ENCODE measurements at regions not wholly inside any gene's neighbourhood (a gene's known extent, or its start where the extent isn't known, plus 50 kb on each side); places are given as distances from the start of the nearest gene placed in this dataset.

DNA sequence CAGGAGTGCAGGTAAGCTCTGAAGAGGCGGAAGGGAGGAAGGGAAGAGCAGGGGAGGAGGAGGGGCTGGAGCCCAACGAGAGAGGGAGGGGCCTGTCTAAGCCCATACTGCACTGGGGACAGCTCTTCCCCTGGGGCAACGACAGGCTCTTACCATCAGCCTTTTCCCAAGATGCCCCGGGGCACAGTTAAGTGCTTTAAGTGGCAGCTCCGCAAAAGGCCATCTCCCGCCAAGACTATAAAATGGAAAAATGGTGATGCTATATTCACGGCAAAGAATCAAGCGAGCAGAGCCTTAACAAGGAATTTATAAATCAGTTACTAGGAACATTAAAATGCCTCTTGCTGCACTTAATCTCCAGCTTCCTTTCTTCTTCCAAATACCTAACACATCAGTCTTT lies 110.2 kb upstream of the NLRP1 start:
- no peak overlapping the region for H3K4me3 ChIP-seq (ENCODE audit: low read depth, low read length)
- H3K36me3 ChIP-seq (replicated peaks), result no peaks in the 10 kb centered on the region
- in situ Hi-C loops (cut with HindIII; ENCODE audit: low pct_ligation_motif_present, low sequenced_read_pairs), result no loop called here
- no peak overlapping the region for H3K27ac ChIP-seq
- no peaks in the 10 kb centered on the region for H3K27me3 ChIP-seq (replicated peaks)
- DNase-seq, result no peak
- TF ChIP-seq, protein P1, sequence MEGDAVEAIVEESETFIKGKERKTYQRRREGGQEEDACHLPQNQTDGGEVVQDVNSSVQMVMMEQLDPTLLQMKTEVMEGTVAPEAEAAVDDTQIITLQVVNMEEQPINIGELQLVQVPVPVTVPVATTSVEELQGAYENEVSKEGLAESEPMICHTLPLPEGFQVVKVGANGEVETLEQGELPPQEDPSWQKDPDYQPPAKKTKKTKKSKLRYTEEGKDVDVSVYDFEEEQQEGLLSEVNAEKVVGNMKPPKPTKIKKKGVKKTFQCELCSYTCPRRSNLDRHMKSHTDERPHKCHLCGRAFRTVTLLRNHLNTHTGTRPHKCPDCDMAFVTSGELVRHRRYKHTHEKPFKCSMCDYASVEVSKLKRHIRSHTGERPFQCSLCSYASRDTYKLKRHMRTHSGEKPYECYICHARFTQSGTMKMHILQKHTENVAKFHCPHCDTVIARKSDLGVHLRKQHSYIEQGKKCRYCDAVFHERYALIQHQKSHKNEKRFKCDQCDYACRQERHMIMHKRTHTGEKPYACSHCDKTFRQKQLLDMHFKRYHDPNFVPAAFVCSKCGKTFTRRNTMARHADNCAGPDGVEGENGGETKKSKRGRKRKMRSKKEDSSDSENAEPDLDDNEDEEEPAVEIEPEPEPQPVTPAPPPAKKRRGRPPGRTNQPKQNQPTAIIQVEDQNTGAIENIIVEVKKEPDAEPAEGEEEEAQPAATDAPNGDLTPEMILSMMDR (IDR thresholded peaks at IDR 0.05; ENCODE audit: low read depth, low read length, missing control alignments), result no peak

DNA sequence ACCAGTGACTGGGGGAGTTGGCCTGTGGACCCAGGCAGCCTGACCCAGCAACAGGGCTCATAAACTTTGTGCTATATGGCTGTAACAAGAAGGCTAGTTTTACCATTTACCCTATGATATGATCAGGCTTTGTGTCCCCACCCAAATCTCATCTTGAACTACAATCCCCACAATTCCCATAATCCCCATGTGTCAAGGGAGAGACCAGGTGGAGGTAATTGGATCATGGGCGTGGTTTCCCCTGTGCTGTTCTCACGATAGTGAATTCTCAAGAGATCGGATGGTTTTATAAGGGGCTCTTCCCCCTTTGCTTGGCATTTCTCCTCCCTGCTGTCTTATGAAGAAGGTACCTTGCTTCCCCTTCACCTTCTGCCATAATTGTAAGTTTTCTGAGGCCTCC lies 111.2 kb upstream of the NLRP1 start:
- Histone ChIP-seq H3K27ac (no peak overlapping the region), H3K4me3 (ENCODE audit: low read depth, low read length) (no peak overlapping the region), H3K36me3 (replicated peaks) (no peaks in the 10 kb centered on the region), H3K27me3 (replicated peaks) (no peaks in the 10 kb centered on the region)
- no peak for DNase-seq
- in situ Hi-C loops (cut with HindIII; ENCODE audit: low pct_ligation_motif_present, low sequenced_read_pairs), result no loop called here
- TF ChIP-seq, protein P1 (IDR thresholded peaks at IDR 0.05; ENCODE audit: low read depth, low read length, missing control alignments), result no peak

DNA sequence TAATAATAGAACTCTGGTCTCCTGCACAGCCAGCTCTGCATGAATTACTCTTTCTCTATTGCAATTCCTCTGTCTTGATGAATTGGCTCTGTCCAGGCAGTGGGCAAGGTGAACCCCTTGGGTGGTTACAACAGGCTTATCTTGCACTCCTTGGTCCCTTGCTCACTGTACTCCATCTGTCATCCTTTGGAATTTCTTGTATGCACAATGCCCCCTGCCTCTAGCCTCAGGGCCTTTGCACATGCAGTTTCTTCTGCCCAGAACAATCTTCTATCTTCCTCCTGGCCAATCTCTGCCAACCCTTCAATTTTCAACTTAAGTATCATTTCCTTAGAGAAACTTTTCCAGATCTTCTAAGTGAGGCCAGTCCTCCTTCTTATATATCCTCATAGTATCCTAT lies 114.7 kb upstream of the NLRP1 start:
- in situ Hi-C loops (cut with HindIII; ENCODE audit: low pct_ligation_motif_present, low sequenced_read_pairs), result no loop called here
- no peak for DNase-seq
- H3K27me3 ChIP-seq (replicated peaks), result no peaks in the 10 kb centered on the region
- no peaks in the 10 kb centered on the region for H3K36me3 ChIP-seq (replicated peaks)
- TF ChIP-seq, protein P1 (IDR thresholded peaks at IDR 0.05; ENCODE audit: low read depth, low read length, missing control alignments), result no peak
- H3K4me3 ChIP-seq (ENCODE audit: low read depth, low read length), result no peak overlapping the region
- H3K27ac ChIP-seq, result no peak overlapping the region

DNA sequence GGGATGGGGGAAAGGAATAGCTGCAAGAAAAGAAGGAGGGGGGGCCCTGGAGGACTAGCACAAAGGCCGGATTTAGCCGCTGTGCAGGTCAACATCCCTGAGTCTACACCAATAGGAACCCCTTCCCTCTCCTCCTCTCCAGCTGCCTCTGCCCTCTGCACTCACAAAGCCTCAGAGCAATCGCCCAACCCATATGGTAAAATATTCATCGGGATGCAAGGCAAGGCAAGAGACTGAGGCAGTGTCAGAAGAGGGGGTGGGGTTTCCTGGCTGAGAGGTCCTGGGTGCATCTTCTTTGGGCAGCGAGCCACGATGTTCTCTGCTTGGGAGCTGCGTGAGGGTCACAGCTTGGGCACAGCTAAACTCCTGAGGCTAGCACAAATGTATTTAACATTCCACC lies 115.5 kb upstream of the NLRP1 start:
- Histone ChIP-seq H3K4me3 (ENCODE audit: low read depth, low read length) (no peak overlapping the region), H3K27ac (no peak overlapping the region), H3K36me3 (replicated peaks) (no peaks in the 10 kb centered on the region), H3K27me3 (replicated peaks) (no peaks in the 10 kb centered on the region)
- in situ Hi-C loops (cut with HindIII; ENCODE audit: low pct_ligation_motif_present, low sequenced_read_pairs), result no loop called here
- DNase-seq, result no peak
- TF ChIP-seq, protein P1 (IDR thresholded peaks at IDR 0.05; ENCODE audit: low read depth, low read length, missing control alignments), result no peak

DNA sequence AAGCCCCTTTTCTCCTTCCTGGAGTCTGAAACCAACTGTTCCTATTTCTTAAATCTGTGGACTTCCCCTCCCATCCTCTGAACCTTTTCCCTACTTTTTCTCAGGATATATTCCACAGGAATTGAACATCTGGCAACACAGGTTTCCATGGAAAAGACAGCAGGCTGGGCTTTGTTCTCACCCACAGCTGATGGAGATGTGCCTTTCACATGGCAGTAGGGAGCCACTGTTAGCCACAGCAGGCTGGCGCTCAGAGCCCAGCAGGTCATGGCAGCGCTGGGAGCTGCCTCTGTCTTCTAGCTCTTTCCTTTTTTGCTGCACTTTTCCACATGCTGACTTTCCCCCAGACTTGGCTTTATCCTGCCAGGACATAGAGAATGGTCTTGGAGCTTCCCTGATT lies 116.4 kb upstream of the NLRP1 start:
- no peak overlapping the region for H3K4me3 ChIP-seq (ENCODE audit: low read depth, low read length)
- H3K27ac ChIP-seq, result no peak overlapping the region
- no peaks in the 10 kb centered on the region for H3K36me3 ChIP-seq (replicated peaks)
- in situ Hi-C loops (cut with HindIII; ENCODE audit: low pct_ligation_motif_present, low sequenced_read_pairs), result no loop called here
- TF ChIP-seq, protein P1 (IDR thresholded peaks at IDR 0.05; ENCODE audit: low read depth, low read length, missing control alignments), result no peak
- no peak for DNase-seq
- no peaks in the 10 kb centered on the region for H3K27me3 ChIP-seq (replicated peaks)

DNA sequence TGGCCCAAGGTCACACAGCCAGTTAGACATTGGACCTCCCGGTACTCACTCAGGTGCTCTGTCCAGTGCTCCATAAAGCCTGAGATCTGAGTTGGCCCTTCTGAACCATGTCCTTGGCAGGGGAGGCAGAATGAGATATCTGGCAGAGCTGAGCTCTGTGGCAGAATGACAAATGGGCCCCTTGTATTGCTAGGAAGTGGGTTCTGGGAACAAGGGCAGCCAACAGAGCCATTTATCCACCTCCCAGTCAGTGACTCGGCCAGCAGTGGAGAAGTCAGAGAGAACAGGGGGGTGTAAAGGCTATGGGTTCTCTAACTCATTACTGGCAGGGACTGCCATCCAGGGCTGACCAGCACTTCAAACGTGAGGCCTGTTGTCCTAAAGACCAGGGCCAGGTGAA lies 117.1 kb upstream of the NLRP1 start:
- TF ChIP-seq, protein P1 (IDR thresholded peaks at IDR 0.05; ENCODE audit: low read depth, low read length, missing control alignments), result no peak
- DNase-seq, result no peak
- in situ Hi-C loops (cut with HindIII; ENCODE audit: low pct_ligation_motif_present, low sequenced_read_pairs), result no loop called here
- Histone ChIP-seq H3K4me3 (ENCODE audit: low read depth, low read length) (no peak overlapping the region), H3K27me3 (replicated peaks) (no peaks in the 10 kb centered on the region), H3K36me3 (replicated peaks) (no peaks in the 10 kb centered on the region), H3K27ac (no peak overlapping the region)
